ENCODE measurements at regions not wholly inside any gene's neighbourhood (a gene's known extent, or its start where the extent isn't known, plus 50 kb on each side); places are given as distances from the start of the nearest gene placed in this dataset.

GRCh38 chr6:28643017-28643740, 117.5 kb downstream of the GPX5 start:
- no peak overlapping the region for H3K4me3 ChIP-seq
- no peaks in the 10 kb centered on the region for H3K4me1 ChIP-seq
- no peaks in the 10 kb centered on the region for H3K9me3 ChIP-seq
- H3K36me3 ChIP-seq: no peaks in the 10 kb centered on the region
- intact Hi-C loops (cut with DNase I): no loop called here
- no peak for TF ChIP-seq CTCF (IDR thresholded peaks at IDR 0.05)
- DNase-seq: no peak
- H3K27me3 ChIP-seq (ENCODE audit: low read depth): peaks cover 17% of the 10 kb centered on the region
- no peak overlapping the region for H3K27ac ChIP-seq
- ATAC-seq: no peak

- intact Hi-C loops (cut with DNase I): no loop called here
- no peak for TF ChIP-seq CTCF (IDR thresholded peaks at IDR 0.05)
- Histone ChIP-seq H3K27ac (no peak overlapping the region), H3K9me3 (no peaks in the 10 kb centered on the region), H3K4me3 (no peak overlapping the region), H3K27me3 (ENCODE audit: low read depth) (peaks cover 38% of the 10 kb centered on the region), H3K36me3 (no peaks in the 10 kb centered on the region), H3K4me1 (peaks cover 8% of the 10 kb centered on the region)
- DNase-seq: no peak
- ATAC-seq: no peak
Measured at GRCh38 chr6:28646650-28647049, 121.0 kb downstream of the GPX5 start.

- Histone ChIP-seq H3K27me3 (ENCODE audit: low read depth) (peaks cover 38% of the 10 kb centered on the region), H3K27ac (no peak overlapping the region), H3K4me3 (peak overlapping the region; percentile 45), H3K36me3 (no peaks in the 10 kb centered on the region), H3K4me1 (peaks cover 8% of the 10 kb centered on the region), H3K9me3 (no peaks in the 10 kb centered on the region)
- peak in 1 of 2 donors; percentile 47 for ATAC-seq
- intact Hi-C loops (cut with DNase I): no loop called here
- DNase-seq: no peak
- TF ChIP-seq CTCF (IDR thresholded peaks at IDR 0.05): no peak
Measured at GRCh38 chr6:28648035-28648877, 122.6 kb downstream of the GPX5 start.

GRCh38 chr6:28648878-28649375, 123.2 kb downstream of the GPX5 start:
- no peak overlapping the region for H3K27ac ChIP-seq
- H3K36me3 ChIP-seq: no peaks in the 10 kb centered on the region
- DNase-seq (no peak), ATAC-seq (no peak)
- TF ChIP-seq CTCF (IDR thresholded peaks at IDR 0.05): no peak
- intact Hi-C loops (cut with DNase I): no loop called here
- H3K9me3 ChIP-seq: no peaks in the 10 kb centered on the region
- peaks cover 8% of the 10 kb centered on the region for H3K4me1 ChIP-seq
- H3K4me3 ChIP-seq: peak overlapping the region; percentile 45
- H3K27me3 ChIP-seq (ENCODE audit: low read depth): peaks cover 43% of the 10 kb centered on the region

GRCh38 chr6:28651161-28651560, 125.5 kb downstream of the GPX5 start:
- H3K4me1 ChIP-seq: peaks cover 8% of the 10 kb centered on the region
- no peak for DNase-seq
- H3K27ac ChIP-seq: no peak overlapping the region
- ATAC-seq: no peak
- H3K27me3 ChIP-seq (ENCODE audit: low read depth): peaks cover 46% of the 10 kb centered on the region
- no peaks in the 10 kb centered on the region for H3K36me3 ChIP-seq
- intact Hi-C loops (cut with DNase I): no loop called here
- TF ChIP-seq CTCF (IDR thresholded peaks at IDR 0.05): no peak
- H3K4me3 ChIP-seq: no peak overlapping the region
- no peaks in the 10 kb centered on the region for H3K9me3 ChIP-seq

All from lower lobe of right lung (tissue), 2 donors.